GM12878 (cell line): ENCODE measurements at regions not wholly inside any gene's neighbourhood (a gene's known extent, or its start where the extent isn't known, plus 50 kb on each side); places are given as distances from the start of the nearest gene placed in this dataset.

Experiments
- ATAC-seq: fragments of 200-7000 bp; cut with Tn5 transposase; 3 replicates; pipeline ENCODE4 v1.9.1; 2020; ENCODE audit warnings: mild to moderate bottlenecking, moderate library complexity
- BruUV-seq: library from RNA; stranded (reverse); fragments of 400-500 nt; replicated peaks from 2 replicates; lab custom pipeline; 2021; lab: Mats Ljungman, UMichigan
- CTCF ChIA-PET: fragments of 300-600 bp; sonication (Branson Sonifier 250); formaldehyde crosslinking; extraction: SDS; loops from one replicate; lab custom pipeline; 2021; ENCODE audit warnings: inconsistent platforms; lab: Yijun Ruan, JAX
- POLR2A ChIA-PET: fragments of 350-600 bp; formaldehyde crosslinking; extraction: SDS; loops from one replicate; lab custom pipeline; 2021; ENCODE audit warnings: inconsistent platforms; lab: Charles Lee
- RAD21 ChIA-PET: fragments of 300-600 bp; sonication (Branson Sonifier 250); formaldehyde crosslinking; loops from one replicate; lab custom pipeline; 2023; ENCODE audit warnings: antibody characterized with exemption; ENCODE audit not compliant: unreplicated experiment; lab: Charles Lee
- SMC1A ChIA-PET: fragments of 300-600 bp; sonication (Branson Sonifier 250); formaldehyde crosslinking; loops from one replicate; lab custom pipeline; 2023; ENCODE audit not compliant: unreplicated experiment, uncharacterized antibody; lab: Charles Lee
- DNase-seq: peaks from one replicate; pipeline ENCODE4 v3.0.0-alpha.2; 2011; ENCODE audit warnings: low read depth, low spot score
- FAIRE-seq: peaks from 3 replicates; lab custom pipeline; 2011; peaks lifted over from hg19 to GRCh38; lab: Jason Lieb, UNC
- H2AFZ ChIP-seq: 2 replicates; pipeline ENCODE4 v1.6.0; 2011; ENCODE audit warnings: low read depth, low read length, control low read depth; ENCODE audit not compliant: control insufficient read depth
- H3K27ac ChIP-seq: 2 replicates; pipeline ENCODE4 v1.5.1; 2011; ENCODE audit warnings: control low read depth; ENCODE audit not compliant: control insufficient read depth, insufficient read depth
- H3K27me3 ChIP-seq, 2 experiments: replicated peaks in 1 of 2; 2 replicates each; pipeline versions ENCODE4 v1.6.0 to v1.6.1; 2011; ENCODE audit warnings: low read length in 1 of 2; ENCODE audit not compliant: control insufficient read depth in 2 of 2, insufficient read depth in 2 of 2
- H3K36me3 ChIP-seq, 2 experiments: 2 replicates each; pipeline ENCODE4 v1.5.1; 2011; ENCODE audit warnings: low read length in 1 of 2; ENCODE audit not compliant: control insufficient read depth in 2 of 2, insufficient read depth in 2 of 2
- H3K4me1 ChIP-seq: 2 replicates; pipeline ENCODE4 v1.6.1; 2011; ENCODE audit warnings: mild to moderate bottlenecking, low read length, moderate library complexity, mixed read lengths; ENCODE audit not compliant: control insufficient read depth, insufficient read depth
- H3K4me2 ChIP-seq: 2 replicates; pipeline ENCODE4 v1.6.0; 2011; ENCODE audit warnings: control low read depth; ENCODE audit not compliant: control insufficient read depth, insufficient read depth
- H3K4me3 ChIP-seq: fragments of 200-600 bp; sonication (generic); 2 replicates; pipeline ENCODE4 v1.5.1; 2016
- H3K79me2 ChIP-seq: 2 replicates; pipeline ENCODE4 v1.6.0; 2011; ENCODE audit warnings: low read length; ENCODE audit not compliant: control insufficient read depth, insufficient read depth
- H3K9ac ChIP-seq: 2 replicates; pipeline ENCODE4 v1.8.0; 2011; ENCODE audit warnings: low read length, control low read depth, mixed read lengths; ENCODE audit not compliant: control insufficient read depth, insufficient read depth
- H3K9me3 ChIP-seq: replicated peaks from 3 replicates; pipeline ENCODE4 v1.5.1; 2011; ENCODE audit warnings: mild to moderate bottlenecking, low read length; ENCODE audit not compliant: control insufficient read depth, insufficient read depth
- H4K20me1 ChIP-seq: 2 replicates; pipeline ENCODE4 v1.6.0; 2011; ENCODE audit not compliant: control insufficient read depth, insufficient read depth
- NFYA ChIP-seq: IDR thresholded peaks from 2 replicates; pipeline ENCODE4 v1.6.1; 2011; ENCODE audit warnings: low read depth, mild to moderate bottlenecking, low read length, improper control_type of control experiment, borderline replicate concordance
- RCOR1 ChIP-seq: conservative IDR thresholded peaks from 2 replicates; pipeline ENCODE4 v1.6.1; 2012; ENCODE audit warnings: low read depth, low read length, improper control_type of control experiment
- SRF ChIP-seq, 2 experiments: IDR thresholded peaks; 2 replicates each; pipeline ENCODE4 v1.6.1; 2011; ENCODE audit warnings: low read depth in 2 of 2, low read length in 2 of 2, mild to moderate bottlenecking in 1 of 2, moderate library complexity in 1 of 2
- WGBS: methylation state at CpG from one replicate; pipeline ENCODE4 v1.1.6; 2016; ENCODE audit warnings: low lambda C conversion rate; ENCODE audit not compliant: insufficient replicate concordance, insufficient coverage; ENCODE audit errors: missing lambda C conversion rate; 5-methylcytosine and 5-hydroxymethylcytosine counted together
- in situ Hi-C: fragments of 300-500 bp; cut with MboI; formaldehyde crosslinking; loops from 9 replicates; pipeline ENCODE4 v1.14.3; 2018; ENCODE audit warnings: mixed read lengths
- intact Hi-C: fragments of 100-400 bp; cut with micrococcal nuclease; formaldehyde crosslinking; loops from one replicate; pipeline ENCODE4 v1.14.2; 2022; ENCODE audit not compliant: unreplicated experiment
- TF ChIP-seq, protein P1 (sequence below): IDR thresholded peaks from 2 replicates; pipeline ENCODE4 v1.6.1; 2011; ENCODE audit warnings: borderline replicate concordance, low read depth, mild to moderate bottlenecking, moderate library complexity, mixed read lengths, low read length; ENCODE audit not compliant: insufficient read depth; ENCODE audit errors: extremely low read length

DNA sequence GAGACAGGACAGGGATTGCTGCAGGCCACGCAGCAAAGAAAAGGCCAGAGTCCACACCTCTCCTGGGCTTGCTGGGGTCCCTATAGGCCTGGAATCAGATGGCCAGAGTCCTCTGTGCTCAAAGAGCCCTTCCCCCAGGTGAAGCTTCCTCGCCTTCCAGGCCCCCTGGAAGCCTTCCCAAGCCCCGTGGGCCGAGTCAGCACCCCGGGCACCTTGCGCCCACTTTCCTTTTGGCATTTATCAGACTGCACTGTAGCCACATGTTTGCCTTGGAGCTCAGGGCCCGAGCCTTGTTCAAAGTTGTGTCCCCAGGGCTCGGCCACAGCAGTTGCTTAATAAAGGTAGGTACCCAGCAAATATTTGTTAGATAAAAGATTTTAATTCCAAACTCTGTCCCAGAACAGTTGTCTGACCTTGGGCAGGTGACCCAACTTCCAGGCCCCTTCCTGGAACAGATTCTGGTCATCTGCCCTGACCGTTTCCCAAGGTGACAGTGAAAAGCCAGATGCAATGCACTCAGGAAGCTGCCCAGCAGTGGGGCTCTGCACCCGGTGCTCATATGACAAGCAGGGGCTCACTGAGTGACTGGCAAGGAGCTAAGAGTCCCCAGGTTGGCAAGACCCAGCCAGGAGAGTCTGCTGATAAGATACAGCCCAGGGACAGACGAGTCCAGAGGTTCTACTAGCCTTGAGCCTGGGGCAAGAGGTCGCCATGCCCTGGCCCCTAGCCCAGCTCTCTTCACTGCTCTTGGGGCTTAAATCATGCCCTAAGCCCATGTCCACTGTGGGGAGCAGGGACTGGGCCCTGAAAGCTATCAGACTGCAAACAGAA, 81.2 kb downstream of the PITPNM2 start (continued):
- TF ChIP-seq SRF (IDR thresholded peaks at IDR 0.05; ENCODE audit: low read depth in 2 of 2, low read length in 2 of 2) (no peak), NFYA (no peak)

DNA sequence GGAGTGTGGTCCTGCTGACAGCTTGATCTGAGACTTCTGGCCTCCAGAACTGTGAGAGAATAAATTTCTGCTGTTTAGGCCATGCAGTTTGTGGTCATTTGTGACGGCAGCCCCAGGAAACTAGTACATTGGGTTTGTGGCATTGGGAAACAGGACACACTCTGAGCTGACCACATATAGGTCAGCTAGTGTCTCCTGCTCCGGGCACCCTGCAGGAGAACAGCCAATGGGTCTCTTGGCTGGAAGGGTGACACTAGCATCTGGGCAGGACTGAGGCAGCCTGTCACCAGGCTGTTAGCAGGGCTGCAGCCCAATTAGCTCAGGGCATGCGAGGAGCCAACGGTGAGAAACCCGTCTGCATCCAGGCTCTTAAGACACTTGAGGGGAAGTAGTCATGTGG, 83.2 kb downstream of the PITPNM2 start:
- SMC1A ChIA-PET, result no interaction called here
- Histone ChIP-seq H3K4me2 (no peak overlapping the region), H4K20me1 (no peaks in the 10 kb centered on the region), H3K4me1 (peaks cover 8% of the 10 kb centered on the region), H2AFZ (no peak overlapping the region), H3K79me2 (no peaks in the 10 kb centered on the region), H3K27ac (no peak overlapping the region), H3K9ac (no peak overlapping the region), H3K4me3 (no peak overlapping the region), H3K27me3 (no peaks in the 10 kb centered on the region; a peak in 3 of 4 replicates), H3K9me3 (no peaks in the 10 kb centered on the region), H3K36me3 (no peaks in the 10 kb centered on the region; a peak in 1 of 4 replicates)
- ATAC-seq, result no peak
- RAD21 ChIA-PET, result no interaction called here
- CTCF ChIA-PET, result no interaction called here
- POLR2A ChIA-PET, result no interaction called here
- no peak for DNase-seq
- intact Hi-C loops (no loop called here), in situ Hi-C loops (no loop called here)
- WGBS, result 50% methylated on average over 5 of the region's 5 CpGs
- FAIRE-seq, result no peak
- no peak for TF ChIP-seq RCOR1
- TF ChIP-seq, protein P1, sequence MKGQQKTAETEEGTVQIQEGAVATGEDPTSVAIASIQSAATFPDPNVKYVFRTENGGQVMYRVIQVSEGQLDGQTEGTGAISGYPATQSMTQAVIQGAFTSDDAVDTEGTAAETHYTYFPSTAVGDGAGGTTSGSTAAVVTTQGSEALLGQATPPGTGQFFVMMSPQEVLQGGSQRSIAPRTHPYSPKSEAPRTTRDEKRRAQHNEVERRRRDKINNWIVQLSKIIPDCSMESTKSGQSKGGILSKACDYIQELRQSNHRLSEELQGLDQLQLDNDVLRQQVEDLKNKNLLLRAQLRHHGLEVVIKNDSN, result no peak
- no TSS peak for BruUV-seq
